HG02588 (cell line): ENCODE measurements at regions not wholly inside any gene's neighbourhood (a gene's known extent, or its start where the extent isn't known, plus 50 kb on each side); places are given as distances from the start of the nearest gene placed in this dataset.
A peak's percentile ranks its signal among the peaks of the same experiment; 100 is the strongest.
"Not testable (repeated sequence)": the region's sequence is repeated elsewhere in the genome, so short reads cannot be mapped to it uniquely, and the experiment has no call there.

Source experiments
- ATAC-seq: cut with Tn5 transposase; IDR thresholded peaks from one replicate; pipeline ENCODE4 v1.9.1; 2021; ENCODE audit warnings: mild to moderate bottlenecking, moderate library complexity; ENCODE audit not compliant: unreplicated experiment

GRCh38 chr9:39663713-39664112, 308.2 kb downstream of the SPATA31A1 start:
- peak; percentile 64 for ATAC-seq

- ATAC-seq = not testable (repeated sequence)
Measured at GRCh38 chr9:39665020-39665419, 309.6 kb downstream of the SPATA31A1 start.

GRCh38 chr9:39674437-39675210, 319.2 kb downstream of the SPATA31A1 start:
- not testable (repeated sequence) for ATAC-seq

- ATAC-seq = not testable (repeated sequence)
Measured at GRCh38 chr9:39675211-39675553, 319.7 kb downstream of the SPATA31A1 start.

- not testable (repeated sequence) for ATAC-seq
Measured at GRCh38 chr9:39678534-39679263, 323.2 kb downstream of the SPATA31A1 start.

GRCh38 chr9:39680694-39681401, 325.4 kb downstream of the SPATA31A1 start:
- not testable (repeated sequence) for ATAC-seq

GRCh38 chr9:39728862-39729261, 373.4 kb downstream of the SPATA31A1 start:
- not testable (repeated sequence) for ATAC-seq

- ATAC-seq = not testable (repeated sequence)
Measured at GRCh38 chr9:39744898-39745297, 389.4 kb downstream of the SPATA31A1 start.

GRCh38 chr9:39775570-39775969, 420.1 kb downstream of the SPATA31A1 start:
- not testable (repeated sequence) for ATAC-seq

- ATAC-seq = peak; percentile 99
Measured at GRCh38 chr9:39791356-39791755, 435.9 kb downstream of the SPATA31A1 start.

- not testable (repeated sequence) for ATAC-seq
Measured at GRCh38 chr9:39797935-39798334, 442.5 kb downstream of the SPATA31A1 start.

- not testable (repeated sequence) for ATAC-seq
Measured at GRCh38 chr9:39799252-39799651, 443.8 kb downstream of the SPATA31A1 start.

GRCh38 chr9:39802561-39802960, 447.1 kb downstream of the SPATA31A1 start:
- ATAC-seq = not testable (repeated sequence)

- ATAC-seq = peak; percentile 62
Measured at GRCh38 chr9:39809401-39810226, 454.1 kb downstream of the SPATA31A1 start.

- not testable (repeated sequence) for ATAC-seq
Measured at GRCh38 chr9:39810401-39810800, 454.9 kb downstream of the SPATA31A1 start.

GRCh38 chr9:39811615-39812014, 456.1 kb downstream of the SPATA31A1 start:
- not testable (repeated sequence) for ATAC-seq

- not testable (repeated sequence) for ATAC-seq
Measured at GRCh38 chr9:39828457-39828856, 473.0 kb downstream of the SPATA31A1 start.
